WTC11 (cell line): ENCODE measurements at regions not wholly inside any gene's neighbourhood (a gene's known extent, or its start where the extent isn't known, plus 50 kb on each side); places are given as distances from the start of the nearest gene placed in this dataset.
"Not testable (repeated sequence)": the region's sequence is repeated elsewhere in the genome, so short reads cannot be mapped to it uniquely, and the experiment has no call there.

Experiments used
- ATAC-seq: fragments of 200-7000 bp; cut with Tn5 transposase; 2 replicates; pipeline ENCODE4 v1.10.0; 2021; ENCODE audit warnings: mild to moderate bottlenecking, moderate library complexity
- CTCF ChIA-PET: fragments of 300-600 bp; sonication (Branson Sonifier 250); formaldehyde crosslinking; loops from one replicate; lab custom pipeline; 2021; ENCODE audit warnings: antibody characterized with exemption; lab: Charles Lee
- POLR2A ChIA-PET: fragments of 350-600 bp; sonication (Branson Sonifier 250); formaldehyde crosslinking; loops from one replicate; lab custom pipeline; 2021; ENCODE audit warnings: antibody characterized with exemption; lab: Charles Lee
- DNase-seq: peaks from one replicate; pipeline ENCODE4 v3.0.0; 2021; ENCODE audit warnings: low spot score
- H3K27ac Mint-ChIP-seq: 2 replicates; pipeline ENCODE4 v1.8.0; 2021; ENCODE audit warnings: mixed read lengths
- H3K27me3 Mint-ChIP-seq: 2 replicates; pipeline ENCODE4 v1.8.0; 2021; ENCODE audit warnings: low read depth, mild to moderate bottlenecking, moderate library complexity, mixed read lengths
- H3K36me3 Mint-ChIP-seq: 2 replicates; pipeline ENCODE4 v1.8.0; 2021; ENCODE audit warnings: mixed read lengths
- H3K4me1 Mint-ChIP-seq: 2 replicates; pipeline ENCODE4 v1.8.0; 2022; ENCODE audit warnings: mixed read lengths
- H3K4me3 Mint-ChIP-seq: 2 replicates; pipeline ENCODE4 v1.8.0; 2021; ENCODE audit warnings: mild to moderate bottlenecking, moderate library complexity, mixed read lengths
- H3K9me3 Mint-ChIP-seq: 2 replicates; pipeline ENCODE4 v1.8.0; 2021; ENCODE audit warnings: mixed read lengths
- AFF4 ChIP-seq: sonication (generic); formaldehyde crosslinking; IDR thresholded peaks from 2 replicates; pipeline ENCODE4 v1.8.1; 2023; ENCODE audit warnings: mild to moderate bottlenecking, missing genetic modification reagents, borderline replicate concordance
- ARID4B ChIP-seq: sonication (generic); formaldehyde crosslinking; IDR thresholded peaks from 2 replicates; pipeline ENCODE4 v1.8.0; 2023; ENCODE audit warnings: missing genetic modification reagents, mild to moderate bottlenecking, borderline replicate concordance
- ATF1 ChIP-seq: sonication (generic); formaldehyde crosslinking; IDR thresholded peaks from 2 replicates; pipeline ENCODE4 v1.8.1; 2023; ENCODE audit warnings: mild to moderate bottlenecking, moderate library complexity, missing genetic modification reagents
- ATF3 ChIP-seq: sonication (generic); formaldehyde crosslinking; conservative IDR thresholded peaks from 2 replicates; pipeline ENCODE4 v1.8.1; 2022; ENCODE audit warnings: mild to moderate bottlenecking, missing genetic modification reagents
- CREB1 ChIP-seq: sonication (generic); formaldehyde crosslinking; IDR thresholded peaks from 2 replicates; pipeline ENCODE4 v1.8.0; 2023; ENCODE audit warnings: mild to moderate bottlenecking, missing genetic modification reagents
- CREM ChIP-seq: sonication (generic); formaldehyde crosslinking; IDR thresholded peaks from 2 replicates; pipeline ENCODE4 v1.8.1; 2022; ENCODE audit warnings: mild to moderate bottlenecking, missing genetic modification reagents, moderate library complexity
- E2F4 ChIP-seq: sonication (generic); formaldehyde crosslinking; IDR thresholded peaks from 2 replicates; pipeline ENCODE4 v1.8.1; 2022; ENCODE audit warnings: low read depth, mild to moderate bottlenecking, moderate library complexity, missing genetic modification reagents, borderline replicate concordance
- ELF4 ChIP-seq: sonication (generic); formaldehyde crosslinking; IDR thresholded peaks from 2 replicates; pipeline ENCODE4 v1.8.1; 2022; ENCODE audit warnings: low read depth, mild to moderate bottlenecking, moderate library complexity, missing genetic modification reagents
- GTF2I ChIP-seq: fragments of 250-450 bp; sonication (Bioruptor Pico); conservative IDR thresholded peaks from 2 replicates; pipeline ENCODE4 v1.4.0; 2021; ENCODE audit warnings: mild to moderate bottlenecking
- NR1H2 ChIP-seq: sonication (generic); formaldehyde crosslinking; IDR thresholded peaks from 2 replicates; pipeline ENCODE4 v1.9.0; 2021; ENCODE audit warnings: mild to moderate bottlenecking, moderate library complexity, missing genetic modification reagents
- RELA ChIP-seq: sonication (generic); formaldehyde crosslinking; IDR thresholded peaks from 2 replicates; pipeline ENCODE4 v1.8.1; 2022; ENCODE audit warnings: missing genetic modification reagents, mild to moderate bottlenecking, borderline replicate concordance
- ZBTB21 ChIP-seq: sonication (generic); formaldehyde crosslinking; IDR thresholded peaks from 2 replicates; pipeline ENCODE4 v1.8.1; 2023; ENCODE audit warnings: mild to moderate bottlenecking, missing genetic modification reagents, borderline replicate concordance
- ZNF138 ChIP-seq: sonication (generic); formaldehyde crosslinking; conservative IDR thresholded peaks from 2 replicates; pipeline ENCODE4 v1.8.1; 2022; ENCODE audit warnings: mild to moderate bottlenecking, moderate library complexity, missing genetic modification reagents
- ZNF416 ChIP-seq: fragments of 250-450 bp; sonication (Bioruptor Pico); IDR thresholded peaks from 2 replicates; pipeline ENCODE4 v1.9.0; 2021; ENCODE audit warnings: mild to moderate bottlenecking, inconsistent platforms
- TF ChIP-seq, protein P1 (sequence below): sonication (generic); formaldehyde crosslinking; conservative IDR thresholded peaks from 2 replicates; pipeline ENCODE4 v1.8.1; 2023; ENCODE audit warnings: mild to moderate bottlenecking, low read depth, missing genetic modification reagents, moderate library complexity
- TF ChIP-seq, protein P2 (sequence below): sonication (generic); formaldehyde crosslinking; IDR thresholded peaks from 2 replicates; pipeline ENCODE4 v1.8.0; 2022; ENCODE audit warnings: mild to moderate bottlenecking, missing genetic modification reagents

DNA sequence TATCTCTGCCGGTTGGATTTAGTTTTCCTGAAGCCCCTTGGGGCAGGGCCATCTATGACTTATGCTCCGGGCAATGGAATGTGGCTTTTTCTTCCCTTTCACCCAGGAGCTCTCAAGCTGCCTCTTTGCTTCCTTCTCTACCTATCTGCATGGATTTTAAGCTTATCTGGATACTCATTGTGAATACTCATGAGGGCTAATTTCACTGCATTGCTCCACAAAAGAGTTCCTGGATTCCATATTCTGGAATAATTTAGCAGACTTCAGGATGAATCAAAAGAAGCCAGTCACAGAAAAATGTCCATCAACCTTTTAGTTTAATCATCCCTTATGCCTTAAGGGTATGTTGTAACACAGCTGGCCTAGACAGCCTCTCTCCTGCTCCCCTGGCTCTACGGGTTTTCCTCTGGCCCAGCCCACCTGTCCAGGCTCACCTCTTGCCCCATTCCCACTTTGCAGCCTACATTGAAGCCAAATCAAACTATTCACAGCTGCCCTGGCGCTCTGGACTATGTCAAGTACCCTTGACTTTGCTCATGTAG lies 122.8 kb upstream of the RMDN2 start:
- POLR2A ChIA-PET, result no interaction called here
- DNase-seq (no peak), ATAC-seq (no peak)
- no peak overlapping the region for H3K27ac Mint-ChIP-seq
- no peak for TF ChIP-seq ATF1 (CRISPR knock-in tag)
- no peak for TF ChIP-seq ZNF416 (CRISPR knock-in tag)
- TF ChIP-seq CREB1, result no peak
- CTCF ChIA-PET, result interaction anchor here (1.6 kb wide), 1 partner anchor 75 kb away, joined by 4 read pairs; no protein-coding TSS in a partner anchor
- peaks cover 5% of the 10 kb centered on the region for H3K4me1 Mint-ChIP-seq
- H3K27me3 Mint-ChIP-seq, result no peaks in the 10 kb centered on the region
- no peaks in the 10 kb centered on the region for H3K36me3 Mint-ChIP-seq
- H3K4me3 Mint-ChIP-seq, result no peak overlapping the region
- peaks cover 19% of the 10 kb centered on the region for H3K9me3 Mint-ChIP-seq

DNA sequence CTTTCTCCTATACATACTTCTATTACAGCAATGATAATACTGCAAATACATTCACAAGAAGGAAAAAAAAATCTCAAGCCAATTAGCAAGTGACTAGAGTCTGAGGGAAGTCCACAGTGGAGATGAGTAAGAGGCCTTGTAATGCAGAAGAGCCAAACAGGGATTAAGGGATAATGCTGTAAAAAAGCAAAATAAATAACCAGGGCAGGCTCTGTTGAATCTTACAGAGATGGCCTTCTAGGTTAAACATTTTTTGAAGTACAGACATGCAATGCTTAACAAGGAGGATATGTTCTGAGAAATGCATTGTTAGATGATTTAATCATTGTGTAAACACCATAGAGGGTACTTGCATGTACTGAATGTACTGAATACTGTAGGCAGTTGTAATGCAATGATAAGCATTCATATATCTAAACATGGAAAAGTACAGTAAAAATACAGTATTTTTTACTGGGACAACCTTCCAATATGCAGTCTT lies 122.1 kb upstream of the RMDN2 start:
- Mint-ChIP-seq H3K4me3 (no peak overlapping the region), H3K36me3 (no peaks in the 10 kb centered on the region), H3K27ac (no peak overlapping the region), H3K27me3 (no peaks in the 10 kb centered on the region), H3K9me3 (peaks cover 25% of the 10 kb centered on the region), H3K4me1 (peaks cover 5% of the 10 kb centered on the region)
- ChIA-PET CTCF (interaction anchor here (1.6 kb wide), 1 partner anchor 74 kb away, joined by 4 read pairs; no protein-coding TSS in a partner anchor), POLR2A (no interaction called here)
- DNase-seq (no peak), ATAC-seq (no peak)
- TF ChIP-seq, protein P1, sequence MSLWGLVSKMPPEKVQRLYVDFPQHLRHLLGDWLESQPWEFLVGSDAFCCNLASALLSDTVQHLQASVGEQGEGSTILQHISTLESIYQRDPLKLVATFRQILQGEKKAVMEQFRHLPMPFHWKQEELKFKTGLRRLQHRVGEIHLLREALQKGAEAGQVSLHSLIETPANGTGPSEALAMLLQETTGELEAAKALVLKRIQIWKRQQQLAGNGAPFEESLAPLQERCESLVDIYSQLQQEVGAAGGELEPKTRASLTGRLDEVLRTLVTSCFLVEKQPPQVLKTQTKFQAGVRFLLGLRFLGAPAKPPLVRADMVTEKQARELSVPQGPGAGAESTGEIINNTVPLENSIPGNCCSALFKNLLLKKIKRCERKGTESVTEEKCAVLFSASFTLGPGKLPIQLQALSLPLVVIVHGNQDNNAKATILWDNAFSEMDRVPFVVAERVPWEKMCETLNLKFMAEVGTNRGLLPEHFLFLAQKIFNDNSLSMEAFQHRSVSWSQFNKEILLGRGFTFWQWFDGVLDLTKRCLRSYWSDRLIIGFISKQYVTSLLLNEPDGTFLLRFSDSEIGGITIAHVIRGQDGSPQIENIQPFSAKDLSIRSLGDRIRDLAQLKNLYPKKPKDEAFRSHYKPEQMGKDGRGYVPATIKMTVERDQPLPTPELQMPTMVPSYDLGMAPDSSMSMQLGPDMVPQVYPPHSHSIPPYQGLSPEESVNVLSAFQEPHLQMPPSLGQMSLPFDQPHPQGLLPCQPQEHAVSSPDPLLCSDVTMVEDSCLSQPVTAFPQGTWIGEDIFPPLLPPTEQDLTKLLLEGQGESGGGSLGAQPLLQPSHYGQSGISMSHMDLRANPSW (CRISPR knock-in tag), result no peak
- TF ChIP-seq ATF3 (no peak), ZBTB21 (no peak), GTF2I (no peak), CREM (CRISPR knock-in tag) (no peak), ZNF138 (CRISPR knock-in tag) (no peak), AFF4 (CRISPR knock-in tag) (no peak), ARID4B (CRISPR knock-in tag) (no peak), RELA (CRISPR knock-in tag) (no peak), NR1H2 (no peak), E2F4 (CRISPR knock-in tag) (no peak), ELF4 (CRISPR knock-in tag) (no peak)
- TF ChIP-seq, protein P2, sequence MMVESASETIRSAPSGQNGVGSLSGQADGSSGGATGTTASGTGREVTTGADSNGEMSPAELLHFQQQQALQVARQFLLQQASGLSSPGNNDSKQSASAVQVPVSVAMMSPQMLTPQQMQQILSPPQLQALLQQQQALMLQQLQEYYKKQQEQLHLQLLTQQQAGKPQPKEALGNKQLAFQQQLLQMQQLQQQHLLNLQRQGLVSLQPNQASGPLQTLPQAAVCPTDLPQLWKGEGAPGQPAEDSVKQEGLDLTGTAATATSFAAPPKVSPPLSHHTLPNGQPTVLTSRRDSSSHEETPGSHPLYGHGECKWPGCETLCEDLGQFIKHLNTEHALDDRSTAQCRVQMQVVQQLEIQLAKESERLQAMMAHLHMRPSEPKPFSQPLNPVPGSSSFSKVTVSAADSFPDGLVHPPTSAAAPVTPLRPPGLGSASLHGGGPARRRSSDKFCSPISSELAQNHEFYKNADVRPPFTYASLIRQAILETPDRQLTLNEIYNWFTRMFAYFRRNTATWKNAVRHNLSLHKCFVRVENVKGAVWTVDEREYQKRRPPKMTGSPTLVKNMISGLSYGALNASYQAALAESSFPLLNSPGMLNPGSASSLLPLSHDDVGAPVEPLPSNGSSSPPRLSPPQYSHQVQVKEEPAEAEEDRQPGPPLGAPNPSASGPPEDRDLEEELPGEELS (CRISPR knock-in tag), result no peak

- not testable (repeated sequence) for ATAC-seq, H3K27me3 Mint-ChIP-seq, H3K36me3 Mint-ChIP-seq
These were observed 119.1 kb upstream of the RMDN2 start for GRCh38 chr2:37806004-37806403.

More at GRCh38 chr2:37806004-37806403, 119.1 kb upstream of the RMDN2 start:
- H3K4me3 Mint-ChIP-seq, CTCF ChIA-PET, H3K27ac Mint-ChIP-seq, H3K4me1 Mint-ChIP-seq, POLR2A ChIA-PET, DNase-seq: not testable (repeated sequence)
- H3K9me3 Mint-ChIP-seq, result peaks cover 37% of the 10 kb centered on the region
